GM12878 (cell line): ENCODE measurements at regions not wholly inside any gene's neighbourhood (a gene's known extent, or its start where the extent isn't known, plus 50 kb on each side); places are given as distances from the start of the nearest gene placed in this dataset.

Experiments used
- ATAC-seq: fragments of 200-7000 bp; cut with Tn5 transposase; 3 replicates; pipeline ENCODE4 v1.9.1; 2020; ENCODE audit warnings: mild to moderate bottlenecking, moderate library complexity
- BruUV-seq: library from RNA; stranded (reverse); fragments of 400-500 nt; replicated peaks from 2 replicates; lab custom pipeline; 2021; lab: Mats Ljungman, UMichigan
- CTCF ChIA-PET: fragments of 300-600 bp; sonication (Branson Sonifier 250); formaldehyde crosslinking; extraction: SDS; loops from one replicate; lab custom pipeline; 2021; ENCODE audit warnings: inconsistent platforms; lab: Yijun Ruan, JAX
- POLR2A ChIA-PET: fragments of 350-600 bp; formaldehyde crosslinking; extraction: SDS; loops from one replicate; lab custom pipeline; 2021; ENCODE audit warnings: inconsistent platforms; lab: Charles Lee
- RAD21 ChIA-PET: fragments of 300-600 bp; sonication (Branson Sonifier 250); formaldehyde crosslinking; loops from one replicate; lab custom pipeline; 2023; ENCODE audit warnings: antibody characterized with exemption; ENCODE audit not compliant: unreplicated experiment; lab: Charles Lee
- SMC1A ChIA-PET: fragments of 300-600 bp; sonication (Branson Sonifier 250); formaldehyde crosslinking; loops from one replicate; lab custom pipeline; 2023; ENCODE audit not compliant: unreplicated experiment, uncharacterized antibody; lab: Charles Lee
- DNase-seq: peaks from one replicate; pipeline ENCODE4 v3.0.0-alpha.2; 2011; ENCODE audit warnings: low read depth, low spot score
- FAIRE-seq: peaks from 3 replicates; lab custom pipeline; 2011; peaks lifted over from hg19 to GRCh38; lab: Jason Lieb, UNC
- H2AFZ ChIP-seq: 2 replicates; pipeline ENCODE4 v1.6.0; 2011; ENCODE audit warnings: low read depth, low read length, control low read depth; ENCODE audit not compliant: control insufficient read depth
- H3K27ac ChIP-seq: 2 replicates; pipeline ENCODE4 v1.5.1; 2011; ENCODE audit warnings: control low read depth; ENCODE audit not compliant: control insufficient read depth, insufficient read depth
- H3K27me3 ChIP-seq, 2 experiments: replicated peaks in 1 of 2; 2 replicates each; pipeline versions ENCODE4 v1.6.0 to v1.6.1; 2011; ENCODE audit warnings: low read length in 1 of 2; ENCODE audit not compliant: control insufficient read depth in 2 of 2, insufficient read depth in 2 of 2
- H3K36me3 ChIP-seq, 2 experiments: 2 replicates each; pipeline ENCODE4 v1.5.1; 2011; ENCODE audit warnings: low read length in 1 of 2; ENCODE audit not compliant: control insufficient read depth in 2 of 2, insufficient read depth in 2 of 2
- H3K4me1 ChIP-seq: 2 replicates; pipeline ENCODE4 v1.6.1; 2011; ENCODE audit warnings: mild to moderate bottlenecking, low read length, moderate library complexity, mixed read lengths; ENCODE audit not compliant: control insufficient read depth, insufficient read depth
- H3K4me2 ChIP-seq: 2 replicates; pipeline ENCODE4 v1.6.0; 2011; ENCODE audit warnings: control low read depth; ENCODE audit not compliant: control insufficient read depth, insufficient read depth
- H3K4me3 ChIP-seq: fragments of 200-600 bp; sonication (generic); 2 replicates; pipeline ENCODE4 v1.5.1; 2016
- H3K79me2 ChIP-seq: 2 replicates; pipeline ENCODE4 v1.6.0; 2011; ENCODE audit warnings: low read length; ENCODE audit not compliant: control insufficient read depth, insufficient read depth
- H3K9ac ChIP-seq: 2 replicates; pipeline ENCODE4 v1.8.0; 2011; ENCODE audit warnings: low read length, control low read depth, mixed read lengths; ENCODE audit not compliant: control insufficient read depth, insufficient read depth
- H3K9me3 ChIP-seq: replicated peaks from 3 replicates; pipeline ENCODE4 v1.5.1; 2011; ENCODE audit warnings: mild to moderate bottlenecking, low read length; ENCODE audit not compliant: control insufficient read depth, insufficient read depth
- H4K20me1 ChIP-seq: 2 replicates; pipeline ENCODE4 v1.6.0; 2011; ENCODE audit not compliant: control insufficient read depth, insufficient read depth
- NFIC ChIP-seq: IDR thresholded peaks from 2 replicates; pipeline ENCODE4 v1.6.1; 2012; ENCODE audit warnings: low read depth, mild to moderate bottlenecking, inconsistent platforms, low read length, moderate library complexity
- PML ChIP-seq: IDR thresholded peaks from 2 replicates; pipeline ENCODE4 v1.6.1; 2012; ENCODE audit warnings: low read length, inconsistent platforms
- SMAD1 ChIP-seq: fragments of 450-650 bp; IDR thresholded peaks from 2 replicates; pipeline ENCODE4 v1.6.1; 2018; ENCODE audit warnings: mild to moderate bottlenecking, low read depth; ENCODE audit not compliant: partially characterized antibody
- SRF ChIP-seq, 2 experiments: IDR thresholded peaks; 2 replicates each; pipeline ENCODE4 v1.6.1; 2011; ENCODE audit warnings: low read depth in 2 of 2, low read length in 2 of 2, mild to moderate bottlenecking in 1 of 2, moderate library complexity in 1 of 2
- YY1 ChIP-seq: IDR thresholded peaks from 2 replicates; pipeline ENCODE4 v1.6.1; 2011; ENCODE audit warnings: low read depth, mild to moderate bottlenecking, low read length
- ZNF592 ChIP-seq: fragments of 450-650 bp; IDR thresholded peaks from 2 replicates; pipeline ENCODE4 v1.6.1; 2017; ENCODE audit warnings: mild to moderate bottlenecking, moderate library complexity
- WGBS: methylation state at CpG from one replicate; pipeline ENCODE4 v1.1.6; 2016; ENCODE audit warnings: low lambda C conversion rate; ENCODE audit not compliant: insufficient replicate concordance, insufficient coverage; ENCODE audit errors: missing lambda C conversion rate; 5-methylcytosine and 5-hydroxymethylcytosine counted together
- in situ Hi-C: fragments of 300-500 bp; cut with MboI; formaldehyde crosslinking; loops from 9 replicates; pipeline ENCODE4 v1.14.3; 2018; ENCODE audit warnings: mixed read lengths
- intact Hi-C: fragments of 100-400 bp; cut with micrococcal nuclease; formaldehyde crosslinking; loops from one replicate; pipeline ENCODE4 v1.14.2; 2022; ENCODE audit not compliant: unreplicated experiment

DNA sequence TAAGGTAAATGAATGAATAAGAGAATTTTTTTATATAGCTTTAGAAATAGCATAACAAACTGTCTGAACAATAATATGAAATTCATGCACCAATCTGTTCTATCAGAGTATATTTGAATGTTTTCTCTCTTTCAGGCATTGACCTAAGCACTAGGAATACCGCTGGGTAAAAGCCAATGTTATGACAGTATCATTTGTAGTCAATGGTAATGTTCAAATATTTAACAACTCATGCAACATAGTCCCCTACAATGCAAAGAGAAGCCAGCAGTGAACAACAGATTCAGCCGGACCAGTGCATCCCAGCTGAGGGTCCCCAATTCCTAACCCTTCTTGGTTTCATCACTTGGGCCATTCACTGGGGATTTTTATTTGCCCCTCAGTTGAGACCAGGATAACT, 52.6 kb upstream of the MYCBP2 start:
- ATAC-seq (no peak), FAIRE-seq (no peak)
- 98% methylated on average over 2 of the region's 2 CpGs for WGBS
- ChIA-PET SMC1A (interaction anchor here (0.8 to 5.9 kb wide), 4 partner anchors 10 to 21 kb away, joined by 3 to 38 read pairs (median 10); no protein-coding TSS in a partner anchor), POLR2A (no interaction called here)
- no peaks in the 10 kb centered on the region for H3K36me3 ChIP-seq
- no peaks in the 10 kb centered on the region for H4K20me1 ChIP-seq
- no peak overlapping the region for H2AFZ ChIP-seq
- no peak for TF ChIP-seq SMAD1
- no peak for TF ChIP-seq ZNF592
- TF ChIP-seq YY1: no peak
- no peak for TF ChIP-seq PML
- no peak for TF ChIP-seq NFIC
- no peak for TF ChIP-seq SRF (IDR thresholded peaks at IDR 0.05; ENCODE audit: low read depth in 2 of 2, low read length in 2 of 2)
- TF ChIP-seq, all 136 proteins: peak for 0
- Histone ChIP-seq H3K79me2 (no peaks in the 10 kb centered on the region), H3K4me2 (no peak overlapping the region), H3K4me1 (no peaks in the 10 kb centered on the region), H3K4me3 (no peak overlapping the region), H3K9ac (no peak overlapping the region), H3K9me3 (no peaks in the 10 kb centered on the region), H3K27me3 (no peaks in the 10 kb centered on the region), H3K27ac (no peak overlapping the region)
- no TSS peak for BruUV-seq
- CTCF ChIA-PET: interaction anchor here (0.7 to 1.9 kb wide), 4 partner anchors 10 to 124 kb away, joined by 3 to 5 read pairs (median 3); no protein-coding TSS in a partner anchor
- RAD21 ChIA-PET: no interaction called here
- in situ Hi-C loops (no loop called here), intact Hi-C loops (no loop called here)
- no peak for DNase-seq
